DLD1 (cell line): ENCODE measurements at regions not wholly inside any gene's neighbourhood (a gene's known extent, or its start where the extent isn't known, plus 50 kb on each side); places are given as distances from the start of the nearest gene placed in this dataset.

Experiments used
- in situ Hi-C: cut with HindIII; loops from 2 replicates; pipeline ENCODE4 v1.10.0; 2017; ENCODE audit warnings: low sequenced_read_pairs

GRCh38 chr1:4033713-4034112 lies 133.6 kb upstream of the C1orf174 start:
- in situ Hi-C loops = no loop called here

GRCh38 chr1:4034318-4034887 lies 134.3 kb upstream of the C1orf174 start:
- in situ Hi-C loops = no loop called here

- in situ Hi-C loops = no loop called here
Measured at GRCh38 chr1:4044967-4045366, 144.9 kb upstream of the C1orf174 start.

- in situ Hi-C loops = no loop called here
Measured at GRCh38 chr1:4045397-4046010, 145.4 kb upstream of the C1orf174 start.

GRCh38 chr1:4046836-4047461 lies 146.9 kb upstream of the C1orf174 start:
- in situ Hi-C loops = no loop called here

GRCh38 chr1:4047666-4048065 lies 147.6 kb upstream of the C1orf174 start:
- in situ Hi-C loops = no loop called here

GRCh38 chr1:4048076-4048475 lies 148.0 kb upstream of the C1orf174 start:
- in situ Hi-C loops = no loop called here

GRCh38 chr1:4048921-4049320 lies 148.8 kb upstream of the C1orf174 start:
- in situ Hi-C loops = no loop called here

GRCh38 chr1:4050998-4051397 lies 150.9 kb upstream of the C1orf174 start:
- in situ Hi-C loops = no loop called here

GRCh38 chr1:4052657-4053056 lies 152.6 kb upstream of the C1orf174 start:
- in situ Hi-C loops = no loop called here

GRCh38 chr1:4053160-4053748 lies 153.2 kb upstream of the C1orf174 start:
- in situ Hi-C loops = no loop called here

- in situ Hi-C loops = no loop called here
Measured at GRCh38 chr1:4053774-4054173, 153.7 kb upstream of the C1orf174 start.

GRCh38 chr1:4055294-4055967 lies 155.4 kb upstream of the C1orf174 start:
- in situ Hi-C loops = no loop called here

- in situ Hi-C loops = no loop called here
Measured at GRCh38 chr1:4056422-4056821, 156.3 kb upstream of the C1orf174 start.

GRCh38 chr1:4056989-4057388 lies 156.9 kb upstream of the C1orf174 start:
- in situ Hi-C loops = no loop called here

- in situ Hi-C loops = no loop called here
Measured at GRCh38 chr1:4057603-4058002, 157.5 kb upstream of the C1orf174 start.

- in situ Hi-C loops = no loop called here
Measured at GRCh38 chr1:4058122-4058521, 158.1 kb upstream of the C1orf174 start.

GRCh38 chr1:4058706-4059105 lies 158.6 kb upstream of the C1orf174 start:
- in situ Hi-C loops = no loop called here

- in situ Hi-C loops = no loop called here
Measured at GRCh38 chr1:4059270-4059669, 159.2 kb upstream of the C1orf174 start.

- in situ Hi-C loops = no loop called here
Measured at GRCh38 chr1:4060850-4061249, 160.8 kb upstream of the C1orf174 start.

- in situ Hi-C loops = no loop called here
Measured at GRCh38 chr1:4061521-4062031, 161.5 kb upstream of the C1orf174 start.
